GM18499 (cell line): ENCODE measurements at regions not wholly inside any gene's neighbourhood (a gene's known extent, or its start where the extent isn't known, plus 50 kb on each side); places are given as distances from the start of the nearest gene placed in this dataset.

Experiments
- ATAC-seq: cut with Tn5 transposase; IDR thresholded peaks from one replicate; pipeline ENCODE4 v1.9.1; 2021; ENCODE audit warnings: moderate number of reproducible peaks; ENCODE audit not compliant: insufficient read depth, unreplicated experiment

DNA sequence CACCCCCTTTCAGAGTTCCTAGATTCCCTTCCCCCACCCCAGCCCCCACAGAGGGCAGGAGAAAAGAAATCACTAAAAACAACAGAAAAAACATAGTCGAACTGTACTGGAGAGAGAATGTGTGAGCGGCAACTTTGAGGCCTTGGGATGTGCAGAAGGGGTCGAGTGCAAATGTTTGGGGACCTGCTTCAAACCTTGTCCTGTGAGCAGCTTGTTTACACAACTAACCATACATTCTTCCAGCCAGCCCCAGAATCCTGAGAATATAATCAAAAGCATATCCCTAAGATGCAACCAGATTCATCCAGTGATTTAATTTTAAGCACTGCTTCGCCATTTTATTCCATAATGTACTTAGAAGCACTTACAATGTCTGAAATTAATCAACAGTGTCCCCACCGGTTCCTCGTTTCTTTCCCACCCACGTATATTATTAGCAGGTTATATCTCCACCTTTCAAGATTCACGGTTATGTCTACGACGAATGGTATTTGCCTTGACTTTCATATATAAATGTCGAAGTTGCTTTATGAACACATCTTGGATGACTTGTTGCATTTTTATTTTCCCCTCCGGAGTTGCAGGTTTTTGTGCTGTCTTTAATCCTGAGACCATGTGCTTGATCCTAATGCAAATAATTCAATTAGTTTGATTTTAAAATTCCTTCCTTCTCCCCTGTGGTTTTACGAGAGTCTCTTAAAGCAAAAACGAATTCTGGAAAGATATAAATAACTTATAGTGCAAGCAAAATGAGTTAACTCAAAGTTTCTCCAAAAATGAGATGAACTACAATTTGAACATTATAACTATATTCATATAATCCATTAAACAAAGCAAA, 107.6 kb downstream of the ZIC5 start:
- no peak for ATAC-seq

DNA sequence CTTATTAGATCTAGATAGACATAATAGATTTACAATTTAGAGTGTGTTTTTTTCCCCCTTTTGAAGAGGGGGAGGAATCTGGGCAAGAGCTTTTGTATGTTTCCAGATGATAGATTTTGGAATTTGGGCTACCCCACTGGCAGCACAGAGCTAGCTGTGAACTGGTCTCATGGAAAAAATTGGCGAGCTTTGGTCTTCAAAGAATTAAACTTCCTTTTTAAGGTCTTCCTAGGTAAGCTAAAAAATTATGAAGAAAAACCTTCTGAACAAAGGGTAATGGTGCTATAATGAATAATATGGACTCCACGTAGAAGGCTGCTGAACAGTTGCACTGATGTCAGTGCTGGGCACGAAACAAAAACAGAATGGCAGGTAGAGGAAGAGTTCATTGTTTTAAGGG, 109.3 kb downstream of the ZIC5 start:
- no peak for ATAC-seq

DNA sequence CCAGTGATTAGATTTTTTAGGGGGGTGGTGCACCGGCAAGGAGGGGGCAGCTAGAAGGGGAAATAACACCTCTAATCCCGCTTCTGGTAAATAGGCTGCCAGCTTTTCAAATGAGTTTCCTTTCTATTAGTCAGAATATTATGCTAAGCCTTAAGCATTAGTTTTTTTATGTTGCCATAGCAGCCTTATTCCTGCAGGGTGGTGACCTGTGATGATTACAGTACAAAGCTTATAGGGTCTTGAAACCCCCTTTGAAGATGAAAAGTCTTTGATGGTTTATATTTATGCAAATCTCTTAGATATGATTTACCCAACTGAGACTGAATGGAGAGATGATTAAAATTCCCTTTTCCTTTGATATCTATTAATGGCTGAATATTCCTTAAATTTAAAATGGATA, 109.8 kb downstream of the ZIC5 start:
- ATAC-seq, result no peak

DNA sequence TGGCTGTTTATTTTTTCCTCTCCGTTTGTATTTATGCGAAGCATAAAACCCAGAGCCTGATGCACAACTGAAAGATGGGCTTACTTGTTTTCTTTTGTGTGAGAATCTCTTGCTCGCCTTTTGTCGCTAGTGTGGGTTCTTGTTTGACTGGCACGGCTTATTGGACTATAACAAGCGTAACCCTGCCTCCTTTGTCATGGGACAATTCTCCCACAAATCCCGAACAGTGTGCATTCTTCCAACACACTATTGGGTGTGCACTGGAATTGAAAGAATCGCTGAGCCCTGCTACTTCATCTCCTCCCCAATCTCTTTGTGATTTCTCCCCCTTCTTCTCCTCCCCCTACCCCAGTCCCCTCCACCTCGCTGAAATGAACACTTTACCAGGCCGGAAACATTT, 110.8 kb downstream of the ZIC5 start:
- ATAC-seq, result no peak

DNA sequence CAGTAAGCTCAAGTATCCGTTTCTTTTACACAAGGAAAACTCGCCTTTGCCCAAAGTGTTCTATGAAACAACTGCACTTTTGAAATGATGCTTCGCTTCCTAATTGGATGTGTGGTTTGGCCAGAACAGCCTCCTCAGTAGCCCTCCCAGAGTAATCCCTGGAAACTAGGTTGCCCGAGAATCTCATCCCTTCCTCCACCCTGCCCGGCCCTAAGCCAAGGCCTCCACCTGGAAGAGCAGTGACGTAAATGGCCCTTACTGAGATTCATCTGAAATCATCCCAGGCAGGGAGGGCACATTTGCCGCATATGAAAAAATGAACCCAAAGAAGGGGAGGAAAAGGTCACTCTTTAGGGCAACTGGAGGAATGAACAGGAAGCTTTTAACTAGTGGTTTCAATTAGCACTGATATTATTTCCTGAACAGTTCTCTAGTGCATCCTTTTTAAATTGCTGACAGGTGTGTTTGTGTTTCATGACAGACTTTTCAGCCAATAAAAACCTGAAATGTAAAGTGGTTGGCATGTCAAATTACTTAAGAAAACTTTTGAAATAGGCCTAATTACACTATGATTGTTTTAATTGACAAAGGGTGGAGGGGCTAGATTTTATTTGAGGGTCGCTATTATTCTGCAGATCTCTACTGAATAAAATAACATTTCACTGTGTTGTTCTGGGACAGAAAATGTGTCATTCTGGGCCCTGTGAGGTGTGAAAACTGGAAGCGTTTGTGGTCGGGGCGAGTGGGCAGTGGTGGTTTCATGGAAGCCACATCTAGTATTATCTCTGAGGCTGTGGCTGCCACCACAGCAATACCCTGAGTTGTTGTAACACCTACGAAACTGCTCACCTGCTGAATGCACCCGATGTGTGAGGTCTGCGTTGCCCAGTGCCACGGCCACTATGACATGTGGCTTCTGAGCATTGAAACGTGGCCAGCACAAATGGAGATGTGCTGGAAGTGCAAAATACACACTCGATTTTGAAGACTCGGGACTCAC, 112.1 kb downstream of the ZIC5 start:
- ATAC-seq, result peak; percentile 80

DNA sequence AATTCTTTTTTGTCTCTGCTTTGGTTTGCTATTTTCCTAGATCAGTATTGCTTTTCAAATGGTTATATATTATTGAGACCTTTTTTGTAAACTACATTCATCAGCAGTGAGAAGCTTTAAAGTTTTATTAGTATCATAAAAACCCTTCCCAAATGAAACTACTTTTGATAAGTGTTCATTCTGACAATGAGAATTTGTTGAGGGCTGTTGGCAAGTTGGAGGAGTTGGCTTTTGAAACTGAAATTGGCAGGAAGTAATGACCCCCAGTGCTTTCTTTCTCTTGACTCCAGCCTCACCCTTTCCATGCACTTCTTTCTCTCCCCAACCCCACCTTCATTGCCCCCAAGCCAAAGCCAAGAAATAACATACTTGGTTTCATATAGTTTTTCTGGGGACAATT, 113.8 kb downstream of the ZIC5 start:
- no peak for ATAC-seq

DNA sequence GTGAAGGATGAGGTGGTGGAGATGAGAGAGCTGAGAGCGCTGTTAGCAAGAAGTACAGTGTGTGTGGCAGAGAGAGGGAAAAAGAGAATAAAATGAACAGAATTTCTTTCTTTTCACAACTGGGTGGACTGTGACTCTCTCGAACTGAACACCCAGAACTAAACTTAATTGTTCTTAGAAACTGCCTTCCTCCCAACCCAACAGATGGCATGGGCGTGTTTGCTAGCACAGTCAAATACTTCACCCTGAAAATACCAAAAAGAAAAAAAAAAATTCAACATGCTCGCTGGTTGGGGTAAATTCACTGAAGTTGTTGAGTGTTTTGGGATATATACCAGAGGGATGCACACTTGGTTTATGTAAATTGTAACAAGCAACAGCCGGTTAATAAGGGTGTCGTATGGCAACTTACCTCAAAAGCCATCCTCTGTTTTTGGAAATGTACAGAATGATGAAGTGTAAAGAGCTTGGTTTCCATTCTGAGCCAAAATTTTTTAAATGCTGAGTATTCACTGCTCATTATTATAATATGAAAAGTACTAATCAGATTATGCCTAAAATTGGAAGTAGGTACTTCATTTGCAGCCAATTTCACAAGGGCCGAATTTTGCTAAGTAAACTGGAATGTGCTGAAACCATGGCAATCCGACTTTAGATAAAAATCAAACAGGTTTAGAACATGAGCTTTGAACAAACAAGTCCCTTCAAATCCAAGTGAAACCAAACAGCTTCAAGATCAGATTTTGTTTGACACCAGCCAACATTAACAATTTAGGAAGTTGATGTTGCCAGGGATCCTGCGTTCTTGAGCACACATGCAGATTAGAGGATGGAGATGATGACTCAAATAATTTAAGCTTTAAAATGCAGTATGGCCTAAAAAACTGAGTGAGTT, 115.8 kb downstream of the ZIC5 start:
- ATAC-seq, result no peak

DNA sequence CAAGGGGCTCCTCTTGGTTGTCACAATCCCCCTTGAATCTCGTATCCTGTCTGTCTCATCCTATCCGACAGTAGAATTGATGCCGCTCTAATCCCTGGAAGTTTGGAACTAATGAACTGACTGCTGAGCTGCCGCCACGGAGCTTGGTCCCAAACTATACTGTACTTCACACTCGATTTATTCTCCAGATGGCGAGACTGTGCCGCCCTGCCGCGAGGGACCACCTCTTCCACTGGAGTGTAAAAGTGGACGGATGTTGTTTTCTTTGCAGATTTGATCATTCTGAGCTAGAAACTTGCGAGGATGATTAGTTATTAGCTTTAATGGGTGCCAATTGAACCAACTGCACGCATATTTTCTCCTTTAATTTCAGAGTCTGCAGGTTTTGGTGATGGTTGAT, 117.2 kb downstream of the ZIC5 start:
- ATAC-seq, result no peak

DNA sequence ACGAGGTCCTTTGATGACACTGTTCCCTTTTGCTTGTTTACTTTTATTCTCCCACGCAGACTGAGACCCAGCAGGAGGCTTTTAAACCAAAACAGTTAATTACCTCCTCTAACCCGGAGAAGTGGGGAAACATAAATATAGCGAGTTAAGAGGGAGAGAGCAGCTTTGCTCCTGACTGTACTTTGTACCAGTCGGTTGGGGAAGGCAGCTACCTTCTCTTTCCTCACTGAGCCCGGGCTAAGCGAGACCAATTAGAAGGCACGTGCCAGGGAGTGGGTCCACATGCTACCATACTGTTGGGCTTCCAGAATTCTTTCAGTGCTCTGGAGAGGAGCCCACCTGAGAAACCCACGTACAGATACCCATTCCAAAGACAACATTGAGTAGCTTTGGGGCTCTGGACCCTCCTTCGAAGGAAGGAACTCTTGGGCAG, 124.2 kb downstream of the ZIC5 start:
- ATAC-seq, result no peak

DNA sequence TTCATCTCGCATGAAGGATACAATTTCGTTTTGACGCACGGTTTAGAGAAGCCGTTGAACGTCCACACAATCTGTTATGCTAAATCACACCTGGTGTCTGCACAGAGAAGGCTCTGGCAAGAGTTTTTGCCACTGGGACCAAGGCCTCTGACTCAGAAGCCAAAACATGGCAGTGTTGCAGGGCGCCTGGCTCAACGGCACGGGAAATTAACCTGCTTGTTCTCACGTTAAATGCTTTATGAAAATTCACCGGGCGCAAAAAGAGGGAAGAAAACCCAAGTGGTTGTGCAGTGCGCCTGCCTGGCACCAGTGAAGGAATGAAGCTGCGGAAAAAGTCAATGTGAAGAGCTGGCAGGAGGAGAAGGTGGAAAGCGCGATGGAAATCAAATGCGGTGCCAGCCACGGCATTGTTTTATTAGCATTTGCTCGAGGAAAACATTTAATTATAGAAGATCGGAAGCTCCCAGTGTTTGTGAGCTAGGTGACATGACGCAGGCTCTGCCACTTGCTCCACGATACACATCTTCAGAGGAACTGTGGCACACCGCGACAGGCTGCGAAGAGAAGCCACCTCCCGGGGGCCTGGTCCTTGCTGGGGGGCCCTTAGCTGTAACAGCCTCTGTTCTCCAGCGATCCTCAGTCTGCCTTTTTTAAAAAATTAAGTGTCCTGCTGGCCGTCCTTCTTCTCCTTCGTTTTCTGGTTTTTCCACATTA, 126.2 kb downstream of the ZIC5 start:
- ATAC-seq, result no peak

DNA sequence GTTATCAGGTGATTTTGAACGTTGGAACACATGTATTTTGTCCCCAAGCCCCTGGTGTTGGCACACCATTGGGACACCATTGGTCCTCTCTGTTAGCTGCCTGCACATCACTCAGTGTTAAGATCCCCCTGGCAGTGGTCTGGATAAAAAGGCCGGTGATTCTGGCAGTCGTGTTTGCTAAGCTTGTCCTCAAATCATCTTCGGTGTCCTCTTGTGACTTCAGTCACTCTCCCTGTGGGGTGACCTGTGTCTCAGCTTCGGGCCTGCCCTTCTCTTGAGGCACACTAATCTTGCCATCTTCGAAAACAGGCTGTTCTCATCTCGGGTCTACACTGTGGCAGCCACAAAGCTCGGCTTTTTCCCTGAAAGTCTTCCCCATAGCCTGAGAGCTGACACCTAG, 127.1 kb downstream of the ZIC5 start:
- no peak for ATAC-seq

DNA sequence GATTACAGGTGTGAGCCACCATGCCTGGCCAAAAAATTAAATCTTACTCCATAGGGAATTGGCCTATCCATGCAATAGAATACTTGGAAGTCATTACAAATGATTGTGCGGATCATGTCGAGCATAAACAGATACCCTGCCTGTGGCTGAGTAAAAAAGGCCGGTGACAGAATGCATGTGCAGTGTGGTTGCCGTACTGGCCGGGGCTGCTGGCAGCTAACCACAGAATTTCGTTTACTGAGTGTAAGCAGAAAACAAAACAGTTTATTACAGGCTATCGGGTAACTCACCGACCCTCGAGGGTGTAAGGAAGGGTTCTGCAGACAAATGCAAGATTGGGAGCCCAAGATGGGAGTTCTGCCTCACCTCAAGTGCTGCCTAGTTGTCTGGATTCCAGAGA, 127.7 kb downstream of the ZIC5 start:
- ATAC-seq, result no peak

DNA sequence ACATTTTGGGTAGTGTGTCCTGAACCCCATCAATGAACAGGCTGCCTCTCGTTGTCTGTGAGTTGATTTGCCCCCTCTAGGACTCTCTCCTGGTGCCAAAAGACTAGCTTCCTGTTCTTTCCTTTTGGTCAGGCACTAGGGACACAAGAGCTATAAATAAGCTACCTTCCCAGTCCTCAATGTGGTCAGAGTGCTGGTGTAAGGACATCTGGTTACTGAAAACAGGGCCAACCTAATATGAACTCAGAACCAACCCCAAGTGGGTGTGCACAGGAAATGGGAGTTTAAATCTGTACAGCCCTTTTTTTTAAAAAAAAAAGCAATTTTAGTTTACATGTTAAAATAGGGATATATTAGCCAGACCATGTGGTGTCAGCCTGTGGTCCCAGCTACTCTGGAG, 129.2 kb downstream of the ZIC5 start:
- no peak for ATAC-seq

DNA sequence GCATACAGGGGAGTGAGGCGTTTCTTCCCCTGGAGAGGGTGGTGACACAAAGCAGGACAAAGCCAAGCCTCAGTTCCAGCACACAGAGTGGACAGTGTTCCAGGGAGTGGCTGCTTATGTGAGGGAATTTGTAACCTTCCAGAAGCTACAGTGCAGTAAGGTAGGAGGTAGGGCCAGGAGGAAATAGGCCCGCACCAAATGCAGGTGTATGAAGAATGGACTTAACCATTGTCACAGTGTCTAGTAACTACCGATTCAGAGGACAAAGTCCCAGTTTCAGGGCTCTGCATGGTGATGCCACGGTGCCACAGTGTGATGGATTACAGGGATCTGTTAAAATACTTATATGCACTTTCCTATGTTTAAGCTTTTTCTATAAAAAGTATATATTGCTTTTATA, 135.3 kb downstream of the ZIC5 start:
- no peak for ATAC-seq

DNA sequence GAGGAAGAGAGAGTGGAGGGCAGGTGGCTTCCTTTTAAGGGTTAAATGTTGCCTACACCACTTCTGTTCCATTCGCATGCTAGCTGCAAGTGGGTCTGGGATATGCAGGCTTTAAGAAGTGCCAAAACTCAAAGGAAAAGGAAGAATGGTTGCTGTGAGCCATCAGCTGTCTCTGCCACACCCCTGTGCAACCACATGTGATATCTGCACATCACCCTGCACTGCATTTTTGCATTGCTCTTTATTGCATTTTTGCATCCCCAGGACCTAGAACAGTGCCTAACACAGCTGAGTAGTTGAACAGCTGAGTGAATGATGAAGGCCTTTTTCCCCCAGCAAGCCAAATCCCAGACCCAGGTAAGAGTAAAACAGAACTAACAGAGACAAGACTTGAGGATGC, 136.1 kb downstream of the ZIC5 start:
- ATAC-seq, result no peak

DNA sequence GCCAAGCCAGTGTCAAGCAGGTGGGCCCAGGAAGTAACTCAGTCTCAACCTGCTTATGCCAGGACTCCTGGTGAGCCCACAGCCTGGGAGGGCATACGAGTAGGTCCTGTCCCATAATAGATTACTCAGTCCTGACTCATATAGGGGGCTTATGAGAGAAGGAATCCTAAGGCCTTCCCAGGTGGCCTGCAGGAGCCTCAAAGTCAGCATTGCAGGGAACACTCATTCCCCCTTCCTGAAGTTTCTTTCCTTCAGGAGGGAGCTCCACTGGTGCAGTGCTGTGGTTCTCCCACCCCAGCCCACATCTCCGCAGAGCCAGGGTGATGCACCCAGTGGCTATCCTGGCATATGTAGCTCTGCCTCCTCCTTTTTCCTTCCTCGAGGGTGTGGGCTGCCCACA, 137.3 kb downstream of the ZIC5 start:
- no peak for ATAC-seq

DNA sequence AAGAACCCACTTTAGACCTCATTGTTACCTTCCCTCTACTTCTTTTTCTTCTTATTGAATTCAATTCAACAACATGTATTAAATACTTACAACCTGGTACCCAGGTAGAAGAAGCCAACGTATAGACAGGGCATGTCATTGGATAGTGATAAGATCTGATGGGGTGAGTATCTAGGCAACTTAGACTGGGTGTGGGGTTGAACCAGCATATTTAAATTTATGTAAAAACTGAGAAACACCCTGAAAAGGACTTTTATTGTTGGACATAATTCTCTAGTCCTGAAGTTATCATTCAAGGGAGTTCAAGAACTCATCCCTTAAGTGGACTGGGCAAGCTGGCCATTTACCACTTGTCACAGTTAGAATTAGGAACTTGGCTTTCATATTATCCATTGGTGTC, 139.2 kb downstream of the ZIC5 start:
- ATAC-seq, result no peak

DNA sequence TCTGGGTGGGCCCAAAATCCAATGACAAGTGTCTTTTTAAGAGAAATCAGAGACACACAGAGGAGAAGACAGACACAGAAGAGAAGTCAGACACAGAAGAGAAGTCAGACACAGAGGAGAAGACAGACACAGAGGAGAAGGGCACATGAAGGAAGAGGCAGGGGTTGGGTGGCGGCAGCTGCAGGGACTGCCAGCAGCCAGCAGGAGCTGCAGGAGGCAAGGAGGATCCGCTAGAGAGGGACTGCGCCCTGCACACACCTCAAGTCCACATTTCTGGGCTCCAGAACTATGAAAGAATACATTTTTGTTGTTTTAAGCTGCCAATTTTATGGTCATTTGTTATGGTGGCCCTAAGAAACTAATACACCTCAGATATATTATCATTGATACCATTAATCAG, 140.6 kb downstream of the ZIC5 start:
- no peak for ATAC-seq

DNA sequence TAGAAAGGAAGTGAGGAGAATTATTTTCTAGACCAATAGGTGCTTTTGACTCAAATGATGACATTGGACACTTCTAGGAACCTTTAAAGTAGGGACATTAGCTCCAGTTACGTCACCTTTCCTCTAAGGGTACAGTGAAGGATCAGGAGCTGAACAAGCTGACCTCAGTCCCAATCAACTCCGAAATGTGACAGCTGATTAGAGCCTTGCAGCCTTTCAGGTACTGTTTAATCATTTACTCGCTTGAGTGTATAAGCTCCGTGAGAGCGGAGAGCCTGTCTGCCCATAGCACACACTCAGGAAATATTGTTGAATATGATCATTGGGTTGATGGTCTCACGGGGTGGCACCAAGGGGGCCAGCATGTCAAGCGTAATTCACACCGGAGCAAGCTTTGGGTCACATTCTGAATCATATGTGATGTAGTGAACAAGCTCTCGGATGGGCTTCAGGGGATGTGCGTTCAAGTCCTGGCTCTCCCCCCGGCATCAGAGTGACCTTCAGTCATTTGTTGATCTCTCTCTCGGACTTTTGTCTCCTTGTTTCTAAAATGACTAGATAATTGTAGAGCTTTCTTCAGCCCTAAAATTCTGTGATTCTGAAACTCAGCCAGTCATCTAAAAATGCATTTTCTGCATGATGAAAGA, 141.9 kb downstream of the ZIC5 start:
- ATAC-seq, result no peak
